Endothelial cell of umbilical vein (primary cell): ENCODE measurements at regions not wholly inside any gene's neighbourhood (a gene's known extent, or its start where the extent isn't known, plus 50 kb on each side); places are given as distances from the start of the nearest gene placed in this dataset.

ENCODE experiments used
- BruUV-seq: library from RNA; stranded (reverse); fragments of 400-500 nt; replicated peaks from 2 replicates; lab custom pipeline; 2021; lab: Mats Ljungman, UMichigan
- CTCF ChIA-PET: fragments of 300-600, 350-600 bp; sonication (Branson Sonifier 250); formaldehyde crosslinking; loops from one replicate; lab custom pipeline; 2021; ENCODE audit warnings: antibody characterized with exemption, inconsistent platforms; lab: Charles Lee
- POLR2A ChIA-PET: fragments of 300-600, 350-600 bp; sonication (Branson Sonifier 250); formaldehyde crosslinking; loops from one replicate; lab custom pipeline; 2021; ENCODE audit warnings: antibody characterized with exemption, inconsistent platforms; lab: Charles Lee
- DNase-seq: peaks from one replicate; pipeline ENCODE4 v3.0.0-alpha.2; 2011; ENCODE audit warnings: low read depth, low spot score
- FAIRE-seq: peaks from 2 replicates; lab custom pipeline; 2011; peaks lifted over from hg19 to GRCh38; lab: Jason Lieb, UNC
- H2AFZ ChIP-seq: 2 replicates; pipeline ENCODE4 v1.6.0; 2012; ENCODE audit warnings: low read depth, low read length, control low read depth, inconsistent platforms
- H3K27ac ChIP-seq: 2 replicates; pipeline ENCODE4 v1.5.1; 2011; ENCODE audit warnings: low read depth, mild to moderate bottlenecking, control low read depth, low read length, moderate library complexity; ENCODE audit not compliant: insufficient read depth
- H3K27me3 ChIP-seq, 2 experiments: 2 replicates each; pipeline versions ENCODE4 v1.6.0 to v1.6.1; 2011; ENCODE audit warnings: low read length in 2 of 2, mixed read lengths in 1 of 2; ENCODE audit not compliant: control insufficient read depth in 2 of 2, insufficient read depth in 2 of 2
- H3K36me3 ChIP-seq, 2 experiments: 2 replicates in 1 of 2; 3 replicates in 1 of 2; pipeline ENCODE4 v1.5.1; 2011; ENCODE audit warnings: low read length in 2 of 2, mild to moderate bottlenecking in 1 of 2, moderate library complexity in 1 of 2; ENCODE audit not compliant: control insufficient read depth in 2 of 2, insufficient read depth in 2 of 2; ENCODE audit errors: extremely low read depth in 1 of 2
- H3K4me1 ChIP-seq: 3 replicates; pipeline ENCODE4 v1.5.1; 2011; ENCODE audit warnings: mild to moderate bottlenecking, low read length; ENCODE audit not compliant: control insufficient read depth, insufficient read depth; ENCODE audit errors: extremely low read depth
- H3K4me2 ChIP-seq: 2 replicates; pipeline ENCODE4 v1.6.1; 2011; ENCODE audit warnings: low read length, control low read depth, mixed read lengths; ENCODE audit not compliant: insufficient read depth
- H3K4me3 ChIP-seq, 3 experiments: fragments of 200-600 bp in 1 of 3; sonication (generic), shearing (Covaris generic) in 1 of 3; replicated peaks in 1 of 3; 2 replicates each; pipeline ENCODE4 v1.5.1; 2011 to 2016; ENCODE audit warnings: control low read depth in 3 of 3, low read length in 3 of 3, mild to moderate bottlenecking in 2 of 3, inconsistent platforms in 1 of 3, low read depth in 1 of 3, moderate library complexity in 1 of 3; ENCODE audit not compliant: insufficient read depth in 1 of 3
- H3K79me2 ChIP-seq: 2 replicates; pipeline ENCODE4 v1.6.0; 2012; ENCODE audit warnings: low read length, inconsistent platforms; ENCODE audit not compliant: control insufficient read depth, insufficient read depth
- H3K9ac ChIP-seq: replicated peaks from 2 replicates; pipeline ENCODE3; 2011; ENCODE audit warnings: low read length, control low read depth; ENCODE audit not compliant: insufficient read depth; ENCODE audit errors: extremely low read depth
- H3K9me1 ChIP-seq: replicated peaks from 3 replicates; pipeline ENCODE4 v1.6.0; 2011; ENCODE audit warnings: mild to moderate bottlenecking, low read length; ENCODE audit not compliant: control insufficient read depth, insufficient read depth; ENCODE audit errors: extremely low read depth
- H3K9me3 ChIP-seq: replicated peaks from 2 replicates; pipeline ENCODE4 v1.5.1; 2012; ENCODE audit warnings: low read length, inconsistent platforms; ENCODE audit not compliant: control insufficient read depth, insufficient read depth
- H4K20me1 ChIP-seq: replicated peaks from 2 replicates; pipeline ENCODE3; 2011; ENCODE audit warnings: mild to moderate bottlenecking, low read length; ENCODE audit not compliant: control insufficient read depth, insufficient read depth; ENCODE audit errors: extremely low read depth
- EZH2 ChIP-seq: IDR thresholded peaks from 2 replicates; pipeline ENCODE4 v1.6.1; 2012; ENCODE audit warnings: borderline replicate concordance, low read depth, mild to moderate bottlenecking, moderate library complexity, low read length, inconsistent platforms; ENCODE audit not compliant: severe bottlenecking
- GATA2 ChIP-seq: IDR thresholded peaks from 2 replicates; pipeline ENCODE4 v1.7.0; 2011; ENCODE audit warnings: low read depth, mild to moderate bottlenecking, moderate library complexity, mixed read lengths, low read length; ENCODE audit not compliant: insufficient read length, insufficient read depth
- JUN ChIP-seq: IDR thresholded peaks from 2 replicates; pipeline ENCODE4 v1.6.1; 2011; ENCODE audit warnings: borderline replicate concordance, low read depth; ENCODE audit not compliant: insufficient read length, insufficient read depth
- MYC ChIP-seq: IDR thresholded peaks from one replicate; pipeline ENCODE4 v1.6.1; 2011; ENCODE audit warnings: mild to moderate bottlenecking, low read depth, low read length
- POLR2A ChIP-seq: IDR thresholded peaks from 2 replicates; pipeline ENCODE4 v1.6.1; 2012; ENCODE audit warnings: low read depth, mild to moderate bottlenecking, control low read depth, low read length
- POLR2AphosphoS5 ChIP-seq: IDR thresholded peaks from 2 replicates; pipeline ENCODE4 v1.6.1; 2012; ENCODE audit warnings: low read depth, mild to moderate bottlenecking, control low read depth, low read length, moderate library complexity; ENCODE audit not compliant: insufficient read depth
- dilution Hi-C: fragments of 300-500 bp; cut with MboI; formaldehyde crosslinking; loops from one replicate; pipeline ENCODE4 v1.15.0; 2019; ENCODE audit warnings: low sequenced_read_pairs; ENCODE audit not compliant: extremely low pct_ligation_motif_present
- intact Hi-C: fragments of 100-400 bp; cut with micrococcal nuclease; formaldehyde crosslinking; loops from one replicate; pipeline ENCODE4 v1.10.0; 2022
- TF ChIP-seq, protein P1 (sequence below): IDR thresholded peaks from 2 replicates; pipeline ENCODE4 v1.6.1; 2011; ENCODE audit not compliant: insufficient read depth, insufficient read length
- TF ChIP-seq, protein P2 (sequence below), 2 donors: IDR thresholded peaks; 1 replicate in 1 of 2; 2 replicates in 1 of 2; pipeline ENCODE4 v1.5.1; 2011; ENCODE audit warnings: low read length in 2 of 2, mild to moderate bottlenecking in 2 of 2, moderate library complexity in 2 of 2, control low read depth in 1 of 2, inconsistent platforms in 1 of 2, low read depth in 1 of 2; ENCODE audit not compliant: insufficient read depth in 1 of 2; ENCODE audit errors: extremely low read depth in 1 of 2

DNA sequence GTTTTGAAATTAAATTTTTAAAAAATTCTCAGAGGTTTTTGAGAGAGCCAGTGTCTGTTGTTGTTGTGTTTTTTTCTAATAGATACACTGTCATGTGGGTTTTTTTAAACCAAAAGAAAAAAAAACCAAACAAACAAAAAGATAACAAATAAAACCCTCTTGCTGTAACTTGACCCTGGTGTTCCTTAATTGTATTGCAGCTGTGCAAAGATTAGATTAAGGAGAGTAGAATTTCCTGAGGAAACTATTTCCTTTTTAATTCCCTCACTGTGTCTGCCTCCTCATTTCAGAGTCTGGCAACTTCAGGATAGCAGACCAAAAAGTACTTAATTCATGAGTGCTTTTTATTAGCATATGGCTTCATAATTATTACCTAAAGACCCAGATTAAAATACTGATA is 281.9 kb downstream of the EPM2A start:
- H3K79me2 ChIP-seq: no peaks in the 10 kb centered on the region
- H3K9ac ChIP-seq: no peak overlapping the region
- dilution Hi-C loops (no loop called here), intact Hi-C loops (no loop called here)
- BruUV-seq: no TSS peak
- no peaks in the 10 kb centered on the region for H4K20me1 ChIP-seq
- no peaks in the 10 kb centered on the region for H3K27me3 ChIP-seq
- H3K9me1 ChIP-seq: no peaks in the 10 kb centered on the region
- H3K4me2 ChIP-seq: no peak overlapping the region
- CTCF ChIA-PET: interaction anchor here (0.7 to 1.5 kb wide), 5 partner anchors 13 to 763 kb away, joined by 3 to 5 read pairs (median 3); no protein-coding TSS in a partner anchor
- H3K4me1 ChIP-seq: no peaks in the 10 kb centered on the region
- H3K9me3 ChIP-seq: no peaks in the 10 kb centered on the region
- no peak overlapping the region for H3K27ac ChIP-seq
- no peaks in the 10 kb centered on the region for H3K36me3 ChIP-seq
- TF ChIP-seq POLR2AphosphoS5 (no peak), JUN (no peak), POLR2A (no peak), EZH2 (no peak), MYC (no peak), GATA2 (no peak)
- TF ChIP-seq, protein P1, sequence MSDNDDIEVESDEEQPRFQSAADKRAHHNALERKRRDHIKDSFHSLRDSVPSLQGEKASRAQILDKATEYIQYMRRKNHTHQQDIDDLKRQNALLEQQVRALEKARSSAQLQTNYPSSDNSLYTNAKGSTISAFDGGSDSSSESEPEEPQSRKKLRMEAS: no peak
- TF ChIP-seq, protein P2, sequence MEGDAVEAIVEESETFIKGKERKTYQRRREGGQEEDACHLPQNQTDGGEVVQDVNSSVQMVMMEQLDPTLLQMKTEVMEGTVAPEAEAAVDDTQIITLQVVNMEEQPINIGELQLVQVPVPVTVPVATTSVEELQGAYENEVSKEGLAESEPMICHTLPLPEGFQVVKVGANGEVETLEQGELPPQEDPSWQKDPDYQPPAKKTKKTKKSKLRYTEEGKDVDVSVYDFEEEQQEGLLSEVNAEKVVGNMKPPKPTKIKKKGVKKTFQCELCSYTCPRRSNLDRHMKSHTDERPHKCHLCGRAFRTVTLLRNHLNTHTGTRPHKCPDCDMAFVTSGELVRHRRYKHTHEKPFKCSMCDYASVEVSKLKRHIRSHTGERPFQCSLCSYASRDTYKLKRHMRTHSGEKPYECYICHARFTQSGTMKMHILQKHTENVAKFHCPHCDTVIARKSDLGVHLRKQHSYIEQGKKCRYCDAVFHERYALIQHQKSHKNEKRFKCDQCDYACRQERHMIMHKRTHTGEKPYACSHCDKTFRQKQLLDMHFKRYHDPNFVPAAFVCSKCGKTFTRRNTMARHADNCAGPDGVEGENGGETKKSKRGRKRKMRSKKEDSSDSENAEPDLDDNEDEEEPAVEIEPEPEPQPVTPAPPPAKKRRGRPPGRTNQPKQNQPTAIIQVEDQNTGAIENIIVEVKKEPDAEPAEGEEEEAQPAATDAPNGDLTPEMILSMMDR (IDR thresholded peaks at IDR 0.05; ENCODE audit: extremely low read depth in 1 of 2, insufficient read depth in 1 of 2, low read depth in 1 of 2, low read length in 2 of 2): peak in 1 of 2 donors; percentile 12
- H3K4me3 ChIP-seq: no peak overlapping the region
- FAIRE-seq: no peak
- H2AFZ ChIP-seq: no peak overlapping the region
- POLR2A ChIA-PET: no interaction called here
- DNase-seq: peak; percentile 68
